ENCODE measurements at regions not wholly inside any gene's neighbourhood (a gene's known extent, or its start where the extent isn't known, plus 50 kb on each side); places are given as distances from the start of the nearest gene placed in this dataset.

DNA sequence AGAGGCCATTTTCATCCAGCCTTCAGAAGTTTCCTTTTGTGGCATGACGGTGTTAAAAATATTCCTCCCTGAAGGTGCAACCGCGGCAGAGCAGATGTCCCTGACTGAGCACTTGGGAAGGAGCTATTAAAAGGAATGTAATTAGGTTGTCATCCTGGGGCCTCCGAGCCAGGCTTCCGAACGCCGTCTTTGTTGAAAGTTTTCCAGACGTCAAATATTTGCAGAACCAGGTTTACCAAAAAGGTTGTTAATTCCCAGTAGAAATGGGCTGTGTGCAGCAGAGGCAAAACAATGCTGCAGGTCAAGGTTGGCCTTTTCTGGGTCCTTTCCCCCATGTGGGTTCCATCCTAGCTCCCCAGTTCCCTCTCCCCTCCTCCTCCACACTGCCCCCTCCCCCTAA lies 88.8 kb upstream of the CALM2 start:
- no peak for DNase-seq (ENCODE audit: low read depth in 2 of 2)

- no peak for DNase-seq (ENCODE audit: low read depth in 2 of 2)
Measured at GRCh38 chr2:47264686-47265085, 88.4 kb upstream of the CALM2 start.

DNA sequence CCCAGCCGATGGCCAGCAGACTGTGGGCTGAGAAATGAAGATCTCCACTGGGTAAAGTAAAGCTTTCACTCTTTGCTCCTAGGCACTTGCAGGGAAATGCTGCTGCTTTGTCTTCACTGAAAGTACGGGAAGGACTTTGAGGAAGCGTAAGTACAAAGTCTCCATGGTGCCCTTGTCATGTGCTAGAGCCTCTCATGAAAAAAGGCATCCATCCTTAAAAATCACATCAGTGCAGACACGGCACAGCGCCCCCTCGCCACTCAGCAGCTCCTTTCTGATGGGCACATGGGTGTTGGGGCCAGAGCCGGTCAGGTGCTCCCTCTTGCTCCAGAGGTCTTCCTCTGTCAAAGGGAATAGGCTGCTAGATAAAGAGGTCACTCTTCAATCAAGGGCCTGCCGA lies 87.8 kb upstream of the CALM2 start:
- DNase-seq (ENCODE audit: low read depth in 2 of 2) = no peak

DNA sequence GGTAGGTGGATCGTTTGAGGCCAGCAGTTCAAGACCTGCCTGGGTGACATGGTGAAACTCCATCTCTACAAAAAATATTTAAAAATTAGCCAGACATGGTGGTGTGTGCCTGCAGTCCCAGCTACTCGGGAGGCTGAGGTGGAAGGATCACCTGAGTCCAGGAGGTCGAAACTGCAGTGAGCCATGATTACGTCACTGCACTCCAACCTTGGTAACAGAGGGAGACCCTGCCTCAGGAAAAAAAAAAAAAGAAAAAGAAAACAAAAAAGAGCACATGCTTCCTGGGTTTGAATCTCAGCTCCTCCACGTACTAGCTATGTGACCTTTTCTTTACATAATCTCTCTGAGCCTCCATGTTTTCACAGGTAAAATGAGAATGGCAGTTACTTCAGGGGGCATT lies 86.3 kb upstream of the CALM2 start:
- DNase-seq (ENCODE audit: low read depth in 2 of 2) = no peak

DNA sequence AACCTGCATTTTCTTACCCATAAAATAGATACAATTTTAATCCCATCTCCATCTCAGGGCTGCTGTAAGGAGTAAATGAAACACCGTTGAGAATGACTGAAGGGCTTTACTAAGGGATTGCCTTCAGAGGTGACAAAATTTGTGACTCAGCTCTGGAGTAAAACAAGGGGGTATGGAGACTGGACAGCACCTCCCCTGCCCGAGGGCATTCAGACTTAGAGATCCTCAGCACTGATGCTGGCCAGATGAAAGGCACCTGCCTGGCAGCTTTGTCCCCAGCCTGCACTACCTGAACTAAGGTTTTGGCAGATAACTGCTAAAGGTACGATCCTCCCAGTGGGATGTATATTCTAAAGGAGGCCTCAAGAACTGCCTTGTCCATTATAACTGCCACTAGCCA lies 84.7 kb upstream of the CALM2 start:
- DNase-seq (ENCODE audit: low read depth in 2 of 2) = no peak

GRCh38 chr2:47259829-47260228 lies 83.5 kb upstream of the CALM2 start:
- DNase-seq (ENCODE audit: low read depth in 2 of 2) = no peak

GRCh38 chr2:47257946-47258348 lies 81.6 kb upstream of the CALM2 start:
- no peak for DNase-seq (ENCODE audit: low read depth in 2 of 2)

DNA sequence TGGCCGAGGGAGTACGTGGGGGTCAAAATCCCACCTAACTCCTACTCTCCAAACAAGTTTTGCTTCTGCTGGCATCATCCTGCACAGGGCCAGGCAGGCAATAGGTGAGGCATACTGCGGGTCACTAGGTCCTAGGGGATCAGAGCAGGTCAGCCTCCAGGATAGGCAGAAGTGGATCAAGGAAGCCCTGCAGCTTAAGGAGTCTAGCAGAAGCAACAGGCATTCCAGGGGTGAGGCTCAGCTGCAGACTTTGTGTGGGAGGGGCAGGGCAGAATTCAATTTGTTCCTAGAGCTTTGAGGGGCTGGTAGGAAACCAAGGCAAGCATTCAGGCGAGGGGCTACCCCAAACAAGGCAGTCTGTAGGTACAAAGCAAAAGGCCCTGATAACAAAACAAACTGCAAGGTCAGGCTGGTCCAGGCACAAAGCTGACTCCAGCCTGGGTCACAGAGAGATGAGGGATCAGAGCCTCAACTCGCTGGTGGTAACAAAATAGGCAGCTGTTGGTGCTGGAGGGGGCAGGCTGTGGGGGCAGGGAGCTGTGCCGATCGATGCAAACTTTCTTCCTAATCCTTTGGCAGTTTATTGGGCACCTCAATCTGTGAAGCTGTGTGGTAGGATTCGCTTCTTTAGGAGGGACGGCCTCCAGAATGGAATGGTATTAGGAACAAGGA lies 80.2 kb upstream of the CALM2 start:
- no peak for DNase-seq (ENCODE audit: low read depth in 2 of 2)

DNA sequence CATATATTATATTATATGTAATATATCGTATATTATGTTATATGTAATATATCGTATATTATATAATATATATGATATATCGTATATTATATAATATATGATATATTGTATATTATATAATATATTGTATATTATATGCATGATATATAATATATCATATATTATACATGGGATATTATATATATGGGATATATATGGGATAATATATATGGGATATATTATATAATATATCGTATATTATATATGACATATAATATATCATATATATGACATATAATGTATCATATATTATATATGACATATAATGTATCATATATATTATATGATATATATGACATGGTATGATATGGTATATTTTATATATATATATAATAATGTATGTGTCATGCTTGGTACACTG lies 79.5 kb upstream of the CALM2 start:
- no peak for DNase-seq (ENCODE audit: low read depth in 2 of 2)

- DNase-seq (ENCODE audit: low read depth in 2 of 2) = no peak
Measured at GRCh38 chr2:47254464-47254863, 78.2 kb upstream of the CALM2 start.

GRCh38 chr2:47253447-47253846 lies 77.1 kb upstream of the CALM2 start:
- DNase-seq (ENCODE audit: low read depth in 2 of 2) = no peak

- DNase-seq (ENCODE audit: low read depth in 2 of 2) = no peak
Measured at GRCh38 chr2:47251404-47251675, 75.0 kb upstream of the CALM2 start.

- no peak for DNase-seq (ENCODE audit: low read depth in 2 of 2)
Measured at GRCh38 chr2:47250586-47251403, 74.5 kb upstream of the CALM2 start.

DNA sequence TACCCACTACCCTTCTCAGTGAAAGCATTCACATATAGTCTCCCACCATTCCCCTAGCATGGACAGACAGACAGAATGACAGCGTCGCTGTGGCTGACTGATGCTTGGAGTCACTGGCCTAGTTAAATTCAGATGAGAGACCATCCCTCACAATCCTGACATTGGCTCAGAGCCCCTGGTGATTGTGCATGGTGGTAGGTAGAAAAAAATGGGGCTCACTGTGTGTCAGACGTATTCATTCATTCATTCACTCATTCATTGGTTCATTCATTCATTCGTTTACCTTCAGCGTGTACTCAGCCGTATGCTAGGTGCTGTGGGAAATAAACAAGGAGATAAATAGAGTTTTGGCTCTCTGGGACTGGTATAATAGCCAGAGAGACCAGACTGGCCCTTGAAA lies 73.6 kb upstream of the CALM2 start:
- DNase-seq (ENCODE audit: low read depth in 2 of 2) = no peak

GRCh38 chr2:47249157-47249900 lies 73.0 kb upstream of the CALM2 start:
- no peak for DNase-seq (ENCODE audit: low read depth in 2 of 2)

DNA sequence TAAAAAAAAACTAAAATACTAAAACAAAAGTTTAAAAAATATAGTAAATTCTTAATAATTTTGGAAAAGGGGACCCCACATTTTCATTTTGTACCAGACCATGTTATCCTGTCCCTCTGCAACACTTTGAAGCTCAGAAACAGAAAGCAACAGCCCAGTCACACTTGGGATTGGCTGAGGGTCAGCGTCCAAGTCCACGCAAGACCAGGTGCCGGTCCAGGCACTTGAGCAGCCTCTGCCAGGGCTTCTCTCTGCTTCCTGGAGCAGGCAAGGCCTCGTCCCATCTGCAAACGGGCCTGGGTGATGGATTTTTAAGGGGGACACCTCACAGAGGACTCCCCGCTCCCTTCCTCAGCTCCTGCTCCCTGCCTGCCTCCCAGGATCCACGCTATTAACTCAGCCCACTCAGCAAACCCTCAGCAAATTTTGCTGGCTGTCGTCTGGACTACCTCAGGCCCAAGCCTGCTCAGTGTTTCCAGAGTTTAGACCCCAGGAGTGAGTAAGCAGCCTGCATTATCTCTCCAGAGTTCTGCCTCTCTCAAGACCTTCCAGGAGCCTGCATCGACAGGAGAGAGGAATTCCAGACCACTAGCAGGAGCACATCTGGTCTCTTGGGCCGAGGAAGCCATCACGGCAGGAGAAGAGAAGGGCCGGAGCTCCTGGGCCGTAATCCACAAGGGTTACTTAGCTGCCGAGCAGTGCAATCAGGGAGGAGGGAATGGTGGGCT lies 67.4 kb upstream of the CALM2 start:
- DNase-seq (ENCODE audit: low read depth in 2 of 2) = no peak

- no peak for DNase-seq (ENCODE audit: low read depth in 2 of 2)
Measured at GRCh38 chr2:47241715-47242114, 65.4 kb upstream of the CALM2 start.

- DNase-seq (ENCODE audit: low read depth in 2 of 2) = no peak
Measured at GRCh38 chr2:47239119-47239969, 63.0 kb upstream of the CALM2 start.

- no peak for DNase-seq (ENCODE audit: low read depth in 2 of 2)
Measured at GRCh38 chr2:47238638-47239037, 62.3 kb upstream of the CALM2 start.

DNA sequence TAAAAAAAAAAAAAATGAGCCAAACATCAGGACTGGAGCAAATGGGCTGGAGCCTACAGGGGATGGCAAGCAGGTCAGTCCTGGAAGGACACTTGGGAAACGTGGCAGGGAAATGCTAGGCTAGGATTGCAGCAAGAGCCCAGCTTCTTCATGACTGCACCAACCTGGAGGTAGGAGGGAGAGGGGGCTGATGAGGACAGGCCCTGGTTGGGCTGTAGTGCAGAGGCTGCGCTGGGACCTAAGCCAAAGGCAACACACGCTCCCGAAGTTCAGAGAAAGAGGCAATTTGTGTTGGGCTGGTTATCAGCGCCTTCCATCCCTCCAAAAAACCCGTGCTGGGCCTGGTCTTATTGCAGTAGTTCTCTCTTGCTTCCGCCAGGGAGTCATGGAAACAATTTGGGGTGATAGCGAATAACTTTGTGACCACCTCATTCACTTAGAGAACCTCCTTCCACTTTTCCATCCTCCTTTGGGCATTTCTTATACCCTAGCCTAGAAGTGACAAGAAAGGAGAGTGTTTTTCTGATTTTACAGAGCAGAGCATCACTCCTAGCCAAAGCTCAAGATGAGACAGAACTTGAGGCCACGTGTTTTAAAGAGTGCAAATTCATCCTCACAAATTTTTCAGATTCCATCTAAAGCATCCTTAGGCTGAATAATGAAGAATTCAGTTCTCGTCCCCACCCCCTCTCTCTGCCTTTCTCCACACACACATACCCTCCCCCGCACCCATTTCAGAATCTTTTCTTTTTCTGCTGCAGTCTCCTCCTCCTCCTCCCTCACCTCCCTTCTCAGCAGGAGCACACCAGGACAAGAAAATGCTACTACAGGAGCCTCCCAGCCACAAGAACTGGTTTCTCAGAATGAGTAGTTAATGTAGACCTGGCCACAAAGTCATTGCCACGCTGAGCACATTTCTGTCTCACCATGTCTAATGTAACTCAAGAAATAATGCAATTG lies 61.3 kb upstream of the CALM2 start:
- DNase-seq (ENCODE audit: low read depth in 2 of 2) = no peak
